SK-N-SH (cell line): ENCODE measurements at regions not wholly inside any gene's neighbourhood (a gene's known extent, or its start where the extent isn't known, plus 50 kb on each side); places are given as distances from the start of the nearest gene placed in this dataset.

Source experiments
- CHD2 ChIP-seq: fragments of 150-350 bp; IDR thresholded peaks from 2 replicates; pipeline ENCODE4 v1.6.1; 2018; ENCODE audit warnings: low read length; ENCODE audit not compliant: partially characterized antibody
- CTCF ChIP-seq: fragments of 200-600 bp; sonication (generic); IDR thresholded peaks from 2 replicates; pipeline ENCODE4 v1.6.1; 2017; ENCODE audit warnings: antibody characterized with exemption, mild to moderate bottlenecking, moderate library complexity

- TF ChIP-seq CHD2 (no peak), CTCF (no peak)
Measured at GRCh38 chr7:52540041-52540440, 495.4 kb upstream of the POM121L12 start.
